Neural progenitor cell (in vitro differentiated cells): ENCODE measurements at regions not wholly inside any gene's neighbourhood (a gene's known extent, or its start where the extent isn't known, plus 50 kb on each side); places are given as distances from the start of the nearest gene placed in this dataset.

Source experiments
- DNase-seq: peaks from one replicate; pipeline ENCODE4 v3.0.0-alpha.2; 2016; ENCODE audit warnings: low spot score
- H2AFZ ChIP-seq: fragments of 200-600 bp; sonication (generic); replicated peaks from 2 replicates; pipeline ENCODE4 v1.6.1; 2016; ENCODE audit warnings: antibody characterized with exemption
- H3F3A ChIP-seq: fragments of 200-600 bp; sonication (generic); 2 replicates; pipeline ENCODE4 v1.6.1; 2016; ENCODE audit warnings: antibody characterized with exemption, low read depth
- H3K27ac ChIP-seq: fragments of 200-600 bp; sonication (generic); 2 replicates; pipeline ENCODE4 v1.5.1; 2016; ENCODE audit warnings: mild to moderate bottlenecking
- H3K27me3 ChIP-seq: fragments of 200-600 bp; sonication (generic); 2 replicates; pipeline ENCODE4 v1.6.1; 2016; ENCODE audit warnings: mild to moderate bottlenecking, moderate library complexity
- H3K36me3 ChIP-seq: fragments of 200-600 bp; sonication (generic); 2 replicates; pipeline ENCODE4 v1.5.1; 2016
- H3K4me1 ChIP-seq: fragments of 200-600 bp; sonication (generic); 2 replicates; pipeline ENCODE4 v1.6.1; 2016; ENCODE audit warnings: mixed run types
- H3K4me2 ChIP-seq: fragments of 200-600 bp; sonication (generic); 2 replicates; pipeline ENCODE4 v1.6.1; 2016
- H3K4me3 ChIP-seq: fragments of 200-600 bp; sonication (generic); 2 replicates; pipeline ENCODE4 v1.5.1; 2016
- H3K79me2 ChIP-seq: fragments of 200-600 bp; sonication (generic); 2 replicates; pipeline ENCODE4 v1.6.1; 2016; ENCODE audit warnings: low read depth
- H3K9ac ChIP-seq: fragments of 200-600 bp; sonication (generic); 2 replicates; pipeline ENCODE4 v1.6.1; 2016
- H3K9me3 ChIP-seq: fragments of 200-600 bp; sonication (generic); 2 replicates; pipeline ENCODE4 v1.5.1; 2016; ENCODE audit warnings: low read depth
- H4K20me1 ChIP-seq: fragments of 200-600 bp; sonication (generic); 2 replicates; pipeline ENCODE4 v1.6.1; 2016; ENCODE audit warnings: low read depth
- H3K27ac Mint-ChIP-seq: 3 replicates; pipeline ENCODE4 v1.8.0; 2021; ENCODE audit warnings: mixed read lengths
- H3K27me3 Mint-ChIP-seq: 2 replicates; pipeline ENCODE4 v1.8.0; 2022; ENCODE audit warnings: low read depth, mild to moderate bottlenecking, inconsistent platforms, moderate library complexity, mixed read lengths; ENCODE audit not compliant: insufficient read depth
- H3K36me3 Mint-ChIP-seq: 3 replicates; pipeline ENCODE4 v1.8.0; 2021; ENCODE audit warnings: mixed read lengths
- H3K4me1 Mint-ChIP-seq: 3 replicates; pipeline ENCODE4 v1.8.0; 2021; ENCODE audit warnings: mixed read lengths
- H3K4me3 Mint-ChIP-seq: 3 replicates; pipeline ENCODE4 v1.8.0; 2021; ENCODE audit warnings: mild to moderate bottlenecking, moderate library complexity, mixed read lengths
- H3K9me3 Mint-ChIP-seq: 3 replicates; pipeline ENCODE4 v1.8.0; 2020; ENCODE audit warnings: mixed read lengths
- EZH2 ChIP-seq: fragments of 200-600 bp; sonication (generic); IDR thresholded peaks from 2 replicates; pipeline ENCODE4 v1.6.1; 2017; ENCODE audit warnings: antibody characterized with exemption, mild to moderate bottlenecking, moderate library complexity
- EZH2phosphoT487 ChIP-seq: fragments of 200-600 bp; sonication (generic); IDR thresholded peaks from 2 replicates; pipeline ENCODE4 v1.6.1; 2017; ENCODE audit warnings: antibody characterized with exemption
- TF ChIP-seq, protein P1 (sequence below): fragments of 200-600 bp; sonication (generic); IDR thresholded peaks from 2 replicates; pipeline ENCODE4 v1.5.1; 2017; ENCODE audit warnings: antibody characterized with exemption, mild to moderate bottlenecking

DNA sequence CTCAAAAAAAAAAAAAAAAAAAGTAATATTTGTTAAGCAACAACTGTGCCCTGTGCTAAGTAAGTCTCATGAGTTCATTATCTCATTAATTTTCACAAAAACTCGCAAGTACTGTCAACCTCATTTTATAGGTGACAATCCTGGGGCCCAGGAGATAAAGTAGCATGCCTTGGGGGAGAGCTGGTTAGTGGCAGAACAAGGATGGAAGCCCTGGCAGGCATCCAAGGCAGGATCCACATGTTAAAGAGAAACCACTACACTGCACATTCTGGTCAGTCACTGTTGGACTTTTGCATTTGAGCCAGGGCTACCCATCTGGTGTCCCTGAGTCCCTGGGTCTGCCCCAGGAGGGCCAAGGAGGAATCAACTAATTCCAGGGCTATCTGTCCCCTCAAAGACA is 54.6 kb downstream of the ZFP36L2 start:
- peaks cover 58% of the 10 kb centered on the region for H3K4me1 Mint-ChIP-seq
- Histone ChIP-seq H3K9me3 (peaks cover 4% of the 10 kb centered on the region), H3K36me3 (no peaks in the 10 kb centered on the region), H3K4me3 (no peak overlapping the region), H3F3A (no peaks in the 10 kb centered on the region), H3K4me1 (no peaks in the 10 kb centered on the region), H3K27ac (no peak overlapping the region), H3K4me2 (no peak overlapping the region), H4K20me1 (no peaks in the 10 kb centered on the region), H3K79me2 (no peaks in the 10 kb centered on the region), H3K9ac (no peak overlapping the region), H3K27me3 (no peaks in the 10 kb centered on the region), H2AFZ (no peak overlapping the region)
- TF ChIP-seq EZH2 (no peak), EZH2phosphoT487 (no peak)
- TF ChIP-seq, protein P1, sequence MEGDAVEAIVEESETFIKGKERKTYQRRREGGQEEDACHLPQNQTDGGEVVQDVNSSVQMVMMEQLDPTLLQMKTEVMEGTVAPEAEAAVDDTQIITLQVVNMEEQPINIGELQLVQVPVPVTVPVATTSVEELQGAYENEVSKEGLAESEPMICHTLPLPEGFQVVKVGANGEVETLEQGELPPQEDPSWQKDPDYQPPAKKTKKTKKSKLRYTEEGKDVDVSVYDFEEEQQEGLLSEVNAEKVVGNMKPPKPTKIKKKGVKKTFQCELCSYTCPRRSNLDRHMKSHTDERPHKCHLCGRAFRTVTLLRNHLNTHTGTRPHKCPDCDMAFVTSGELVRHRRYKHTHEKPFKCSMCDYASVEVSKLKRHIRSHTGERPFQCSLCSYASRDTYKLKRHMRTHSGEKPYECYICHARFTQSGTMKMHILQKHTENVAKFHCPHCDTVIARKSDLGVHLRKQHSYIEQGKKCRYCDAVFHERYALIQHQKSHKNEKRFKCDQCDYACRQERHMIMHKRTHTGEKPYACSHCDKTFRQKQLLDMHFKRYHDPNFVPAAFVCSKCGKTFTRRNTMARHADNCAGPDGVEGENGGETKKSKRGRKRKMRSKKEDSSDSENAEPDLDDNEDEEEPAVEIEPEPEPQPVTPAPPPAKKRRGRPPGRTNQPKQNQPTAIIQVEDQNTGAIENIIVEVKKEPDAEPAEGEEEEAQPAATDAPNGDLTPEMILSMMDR = no peak
- H3K27ac Mint-ChIP-seq = peak overlapping the region; percentile 82
- no peaks in the 10 kb centered on the region for H3K9me3 Mint-ChIP-seq
- H3K27me3 Mint-ChIP-seq = peaks cover 11% of the 10 kb centered on the region
- no peak for DNase-seq
- peak overlapping the region; percentile 55 for H3K4me3 Mint-ChIP-seq
- no peaks in the 10 kb centered on the region for H3K36me3 Mint-ChIP-seq

DNA sequence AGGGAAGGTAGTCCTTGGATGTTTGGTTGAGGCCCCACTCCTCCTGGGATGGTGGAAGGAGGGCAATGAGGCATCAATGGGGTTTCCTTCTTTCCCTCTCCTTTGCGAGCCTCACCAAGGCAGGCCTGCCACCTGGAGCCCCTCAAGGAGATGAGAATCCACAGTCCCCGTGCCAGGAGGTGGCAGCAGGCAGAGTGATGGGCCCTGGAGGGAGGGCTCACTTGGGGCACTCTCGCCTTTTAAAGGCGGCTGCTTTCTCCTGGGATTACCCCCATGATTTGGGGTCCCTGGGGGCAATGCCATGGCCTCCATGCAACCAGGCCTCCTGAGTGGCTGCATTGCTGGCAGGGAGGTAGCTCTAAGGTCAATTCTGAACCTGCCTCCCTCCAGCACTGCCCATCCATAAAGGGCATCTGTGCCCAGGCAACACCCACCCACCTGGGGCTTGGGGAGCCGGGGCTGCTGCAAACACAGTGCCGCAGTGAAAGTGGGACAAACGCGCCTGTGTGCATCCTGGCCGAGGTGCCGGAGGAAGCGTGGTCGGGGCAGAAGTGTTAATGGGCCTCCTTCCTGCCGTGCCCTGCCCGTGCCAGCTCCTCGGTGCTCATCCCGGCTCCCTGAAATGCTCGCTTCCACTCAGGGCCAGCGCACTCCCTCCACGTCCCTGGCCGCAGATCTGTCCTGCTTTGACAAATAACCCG is 55.9 kb downstream of the ZFP36L2 start:
- Histone ChIP-seq H3K27ac (no peak overlapping the region), H3K27me3 (no peaks in the 10 kb centered on the region), H3K79me2 (no peaks in the 10 kb centered on the region), H3K9me3 (peaks cover 4% of the 10 kb centered on the region), H3F3A (no peaks in the 10 kb centered on the region), H3K9ac (no peak overlapping the region), H3K4me2 (no peak overlapping the region), H2AFZ (no peak overlapping the region), H3K4me1 (no peaks in the 10 kb centered on the region), H3K36me3 (no peaks in the 10 kb centered on the region), H3K4me3 (no peak overlapping the region), H4K20me1 (no peaks in the 10 kb centered on the region)
- Mint-ChIP-seq H3K4me1 (peaks cover 55% of the 10 kb centered on the region), H3K27me3 (peaks cover 11% of the 10 kb centered on the region), H3K4me3 (no peak overlapping the region), H3K27ac (no peak overlapping the region), H3K9me3 (peaks cover under 1% of the 10 kb centered on the region), H3K36me3 (no peaks in the 10 kb centered on the region)
- TF ChIP-seq, protein P1 = no peak
- TF ChIP-seq EZH2phosphoT487 (no peak), EZH2 (no peak)
- DNase-seq = no peak

DNA sequence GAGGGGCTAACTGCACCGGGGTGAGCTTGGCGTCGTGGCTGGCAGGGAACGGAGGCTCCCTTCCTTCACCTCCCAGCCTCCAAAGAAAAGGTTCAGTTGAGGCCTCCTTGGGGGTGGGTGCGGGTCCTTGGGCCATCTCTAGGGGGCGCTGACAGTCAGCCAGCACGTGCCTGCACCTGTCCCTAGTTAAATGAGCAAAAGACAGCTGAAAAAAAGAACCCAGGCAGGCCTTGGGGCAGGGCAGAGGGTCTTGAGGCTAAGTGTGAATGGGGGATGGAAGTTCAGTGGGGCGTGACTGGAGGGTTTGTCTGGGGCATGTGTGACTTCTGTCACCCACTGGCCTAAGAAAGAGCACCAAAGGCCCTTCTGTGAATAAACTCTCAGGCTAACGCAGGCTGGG is 56.4 kb downstream of the ZFP36L2 start:
- Mint-ChIP-seq H3K4me3 (peak overlapping the region; percentile 27), H3K9me3 (peaks cover 2% of the 10 kb centered on the region), H3K36me3 (no peaks in the 10 kb centered on the region), H3K27ac (peak overlapping the region; percentile 86), H3K27me3 (peaks cover 8% of the 10 kb centered on the region), H3K4me1 (peaks cover 51% of the 10 kb centered on the region)
- Histone ChIP-seq H3K79me2 (no peaks in the 10 kb centered on the region), H3K27me3 (no peaks in the 10 kb centered on the region), H3K36me3 (no peaks in the 10 kb centered on the region), H2AFZ (no peak overlapping the region), H3K4me3 (no peak overlapping the region), H3K4me1 (no peaks in the 10 kb centered on the region), H3K9me3 (no peaks in the 10 kb centered on the region), H3K9ac (no peak overlapping the region), H3K4me2 (no peak overlapping the region), H3F3A (no peaks in the 10 kb centered on the region), H3K27ac (no peak overlapping the region), H4K20me1 (no peaks in the 10 kb centered on the region)
- TF ChIP-seq, protein P1 = peak; percentile 80
- TF ChIP-seq EZH2phosphoT487 = no peak
- peak; percentile 52 for DNase-seq
